HG02642 (cell line): ENCODE measurements at regions not wholly inside any gene's neighbourhood (a gene's known extent, or its start where the extent isn't known, plus 50 kb on each side); places are given as distances from the start of the nearest gene placed in this dataset.
"Not testable (repeated sequence)": the region's sequence is repeated elsewhere in the genome, so short reads cannot be mapped to it uniquely, and the experiment has no call there.

Source experiments
- ATAC-seq: cut with Tn5 transposase; IDR thresholded peaks from one replicate; pipeline ENCODE4 v1.9.1; 2021; ENCODE audit warnings: mild to moderate bottlenecking; ENCODE audit not compliant: unreplicated experiment, poor library complexity

GRCh38 chr6:19349429-19349828, 487.7 kb upstream of the ID4 start:
- ATAC-seq: no peak

DNA sequence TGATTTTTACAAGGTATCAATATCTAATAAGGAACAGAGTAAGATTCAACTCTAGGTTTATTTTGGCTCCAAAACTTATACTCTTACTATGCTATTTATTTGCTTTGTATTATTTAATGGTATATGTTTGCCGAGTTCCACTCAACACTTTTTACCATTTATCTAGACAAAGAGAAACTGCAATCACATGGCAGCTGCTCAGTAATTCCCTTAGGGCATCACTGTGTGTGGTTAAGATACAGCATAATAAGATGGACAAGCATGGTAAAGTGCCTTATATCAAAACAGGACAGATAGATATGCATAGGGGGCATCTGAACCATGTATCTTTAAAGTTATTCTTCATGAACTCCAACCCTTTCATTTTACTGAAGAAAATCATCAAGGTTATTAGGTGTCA, 483.0 kb upstream of the ID4 start:
- no peak for ATAC-seq

- no peak for ATAC-seq
These were observed 480.5 kb upstream of the ID4 start for GRCh38 chr6:19356692-19357091.

- no peak for ATAC-seq
These were observed 474.8 kb upstream of the ID4 start for GRCh38 chr6:19362396-19362795.

- ATAC-seq: no peak
These were observed 468.7 kb upstream of the ID4 start for GRCh38 chr6:19368511-19368910.

DNA sequence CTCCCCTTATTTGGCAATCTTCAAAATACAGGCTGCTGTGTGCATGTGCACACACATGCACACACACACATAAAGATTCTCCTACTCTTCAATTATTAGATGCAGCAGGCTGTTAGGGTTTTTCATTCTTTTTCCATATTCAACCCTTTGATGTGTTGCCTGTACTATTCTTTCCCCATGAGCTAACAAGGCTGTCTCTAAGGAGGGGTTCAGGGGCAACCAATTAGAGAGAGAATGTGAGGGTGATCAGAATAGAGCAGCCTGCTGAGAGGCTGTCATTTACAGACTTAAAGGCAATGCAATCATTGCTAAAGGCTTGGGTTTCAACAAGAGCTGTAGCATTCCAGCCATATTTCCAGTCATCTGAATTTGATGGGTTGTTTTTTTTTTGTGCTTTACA, 467.4 kb upstream of the ID4 start:
- no peak for ATAC-seq

- ATAC-seq: no peak
These were observed 466.3 kb upstream of the ID4 start for GRCh38 chr6:19370831-19371230.

- ATAC-seq: no peak
These were observed 461.6 kb upstream of the ID4 start for GRCh38 chr6:19375613-19376012.

DNA sequence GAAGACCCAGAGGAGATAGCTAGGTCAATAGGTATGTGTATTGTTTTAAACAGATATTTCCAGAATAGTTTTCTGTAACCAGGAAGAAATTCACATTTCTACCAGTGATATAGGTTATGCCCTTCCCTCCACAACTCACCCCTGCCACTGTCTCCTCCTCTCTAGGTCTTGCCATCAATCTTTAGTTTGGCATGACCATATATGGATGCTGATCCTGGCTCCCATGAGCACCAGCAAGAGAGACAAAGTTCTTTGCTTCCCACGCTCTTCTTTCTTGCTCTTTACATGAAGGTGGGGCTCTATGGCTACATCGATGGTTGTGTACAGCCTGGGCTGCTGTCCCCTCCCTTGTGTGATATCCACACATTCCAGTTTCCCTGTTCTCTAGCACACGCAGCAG, 459.4 kb upstream of the ID4 start:
- ATAC-seq: no peak

GRCh38 chr6:19380293-19380692, 456.9 kb upstream of the ID4 start:
- ATAC-seq: no peak

GRCh38 chr6:19382676-19383075, 454.5 kb upstream of the ID4 start:
- ATAC-seq: no peak

GRCh38 chr6:19391926-19392325, 445.2 kb upstream of the ID4 start:
- no peak for ATAC-seq

DNA sequence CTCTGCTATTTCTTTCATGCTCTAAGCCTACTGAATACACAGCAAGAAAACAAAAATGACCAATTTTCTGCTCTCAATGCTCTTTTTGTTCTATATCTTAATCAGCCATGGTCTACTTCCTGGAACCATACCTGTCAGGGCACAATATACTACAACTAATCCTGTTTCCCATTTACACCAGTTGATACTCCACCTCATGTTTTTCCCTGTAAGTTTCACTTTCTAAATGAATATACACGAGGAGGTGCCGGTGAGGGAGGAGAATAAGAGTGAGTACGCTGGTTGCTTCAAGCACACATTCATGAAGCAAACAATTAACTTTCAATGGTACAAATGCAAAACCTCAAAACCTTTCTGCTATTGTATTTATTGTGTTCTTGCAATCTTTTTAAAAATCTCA, 443.1 kb upstream of the ID4 start:
- no peak for ATAC-seq

GRCh38 chr6:19394687-19395086, 442.5 kb upstream of the ID4 start:
- no peak for ATAC-seq

DNA sequence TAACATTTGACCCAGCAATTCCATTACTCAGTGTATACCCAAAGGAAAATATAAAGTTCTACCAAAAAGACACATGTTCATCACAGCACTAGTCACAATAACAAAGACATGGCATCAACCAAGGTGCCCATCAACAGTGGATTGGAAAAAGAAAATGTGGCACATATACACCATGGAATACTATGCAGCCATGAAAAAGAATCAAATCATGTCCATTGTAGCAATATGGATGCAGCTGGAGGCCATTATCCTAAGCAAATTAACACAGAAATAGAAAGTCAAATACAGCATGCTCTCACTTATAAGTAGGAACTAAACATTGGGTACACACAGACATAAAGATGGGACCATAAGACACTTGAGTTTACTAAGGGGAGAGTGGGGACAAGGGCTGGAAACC, 441.9 kb upstream of the ID4 start:
- no peak for ATAC-seq

- ATAC-seq: no peak
These were observed 437.8 kb upstream of the ID4 start for GRCh38 chr6:19399406-19399805.

DNA sequence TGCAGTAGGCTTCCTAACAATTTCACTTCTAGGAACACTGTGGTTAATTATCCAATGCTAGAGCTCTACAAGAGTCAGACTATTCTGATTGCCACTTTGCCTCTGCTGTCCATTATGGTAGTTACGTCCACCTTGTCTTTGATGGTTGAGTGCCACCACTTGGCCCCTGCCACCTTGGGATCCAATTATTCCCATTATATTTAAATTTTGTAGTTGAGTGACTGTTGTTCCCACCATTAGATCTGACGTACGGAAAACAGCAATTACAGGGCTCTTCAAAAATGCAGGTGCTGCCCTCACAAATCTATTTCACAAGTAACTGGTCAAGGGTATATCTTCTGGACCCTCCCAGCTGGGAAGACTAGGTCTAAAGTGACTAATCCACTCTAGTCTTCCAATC, 432.3 kb upstream of the ID4 start:
- not testable (repeated sequence) for ATAC-seq

DNA sequence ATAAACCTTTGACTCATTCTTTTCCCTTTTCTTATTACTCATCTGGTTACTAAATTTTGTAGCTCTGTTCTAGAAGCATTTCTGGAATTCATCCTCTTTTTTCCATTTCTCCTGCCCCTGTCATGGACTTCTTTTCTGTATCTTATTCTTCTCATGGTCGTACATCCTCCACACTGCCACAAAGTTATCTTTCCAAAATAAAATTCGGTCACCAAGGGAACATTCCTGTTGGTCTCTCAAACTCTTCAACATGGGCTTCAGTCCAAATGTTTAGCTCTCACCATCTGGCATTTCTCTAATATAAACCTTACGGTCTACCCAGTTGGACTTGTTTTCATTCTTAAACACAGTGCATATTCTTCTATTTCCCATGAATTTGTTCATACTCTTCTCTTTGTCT, 428.8 kb upstream of the ID4 start:
- ATAC-seq: no peak

DNA sequence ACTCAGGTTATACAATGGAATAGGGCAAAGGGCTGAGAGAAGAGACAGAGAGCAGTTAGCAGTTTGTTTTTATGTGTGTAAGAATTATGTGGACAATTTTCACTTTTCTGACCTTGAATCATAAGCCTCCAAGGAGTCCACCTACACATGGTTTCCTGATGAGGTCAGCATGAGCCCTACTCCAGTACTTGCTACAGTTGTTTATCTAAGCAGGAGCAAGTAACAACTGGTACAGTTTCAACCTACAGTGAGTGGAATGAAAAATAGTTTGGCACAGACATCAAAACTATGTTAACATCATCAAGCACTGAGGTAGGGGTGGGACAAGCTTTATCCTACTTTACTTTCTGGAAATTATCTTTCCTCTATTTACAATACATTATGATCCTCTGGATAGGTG, 426.7 kb upstream of the ID4 start:
- ATAC-seq: no peak

DNA sequence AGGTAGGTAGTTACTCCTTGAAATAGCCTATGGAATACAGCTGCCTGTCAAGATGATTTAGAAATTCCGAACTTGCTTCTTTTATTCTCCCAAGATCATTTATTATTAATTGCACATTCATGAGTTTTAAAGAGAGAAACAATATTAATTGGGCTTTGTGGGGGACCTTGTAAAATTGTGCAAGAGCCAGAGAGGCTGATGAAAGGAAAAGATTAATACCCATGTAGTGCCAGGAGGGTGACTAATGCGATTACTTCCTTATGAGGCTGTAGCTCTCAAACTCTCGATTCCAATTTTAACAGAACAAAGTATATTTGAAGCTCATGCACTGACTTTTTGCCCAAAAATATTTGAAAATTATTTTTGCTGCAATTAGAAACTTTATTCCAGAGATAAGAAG, 423.8 kb upstream of the ID4 start:
- ATAC-seq: no peak

- ATAC-seq: no peak
These were observed 421.4 kb upstream of the ID4 start for GRCh38 chr6:19415605-19416326.

DNA sequence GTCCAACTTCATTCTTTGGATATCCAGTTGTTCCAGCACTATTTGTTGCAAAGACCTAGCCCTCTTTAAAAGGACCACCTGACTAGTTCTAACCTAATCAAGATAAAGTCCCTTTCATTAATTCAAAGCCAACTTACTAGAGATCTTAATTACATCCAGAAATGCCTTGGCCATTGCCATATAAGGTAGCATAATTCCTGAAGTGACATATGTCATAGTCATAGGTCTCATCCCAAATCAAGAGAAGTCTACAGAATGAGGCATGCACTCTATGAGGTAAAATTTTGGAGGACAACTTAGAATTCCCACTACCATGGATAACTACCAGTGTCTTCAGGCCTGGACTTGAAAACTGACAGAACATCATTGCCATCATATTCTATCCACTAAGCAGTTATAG, 420.4 kb upstream of the ID4 start:
- no peak for ATAC-seq

- ATAC-seq: no peak
These were observed 419.5 kb upstream of the ID4 start for GRCh38 chr6:19417713-19418112.
